ENCODE measurements at regions not wholly inside any gene's neighbourhood (a gene's known extent, or its start where the extent isn't known, plus 50 kb on each side); places are given as distances from the start of the nearest gene placed in this dataset.

- TF ChIP-seq, protein P1, sequence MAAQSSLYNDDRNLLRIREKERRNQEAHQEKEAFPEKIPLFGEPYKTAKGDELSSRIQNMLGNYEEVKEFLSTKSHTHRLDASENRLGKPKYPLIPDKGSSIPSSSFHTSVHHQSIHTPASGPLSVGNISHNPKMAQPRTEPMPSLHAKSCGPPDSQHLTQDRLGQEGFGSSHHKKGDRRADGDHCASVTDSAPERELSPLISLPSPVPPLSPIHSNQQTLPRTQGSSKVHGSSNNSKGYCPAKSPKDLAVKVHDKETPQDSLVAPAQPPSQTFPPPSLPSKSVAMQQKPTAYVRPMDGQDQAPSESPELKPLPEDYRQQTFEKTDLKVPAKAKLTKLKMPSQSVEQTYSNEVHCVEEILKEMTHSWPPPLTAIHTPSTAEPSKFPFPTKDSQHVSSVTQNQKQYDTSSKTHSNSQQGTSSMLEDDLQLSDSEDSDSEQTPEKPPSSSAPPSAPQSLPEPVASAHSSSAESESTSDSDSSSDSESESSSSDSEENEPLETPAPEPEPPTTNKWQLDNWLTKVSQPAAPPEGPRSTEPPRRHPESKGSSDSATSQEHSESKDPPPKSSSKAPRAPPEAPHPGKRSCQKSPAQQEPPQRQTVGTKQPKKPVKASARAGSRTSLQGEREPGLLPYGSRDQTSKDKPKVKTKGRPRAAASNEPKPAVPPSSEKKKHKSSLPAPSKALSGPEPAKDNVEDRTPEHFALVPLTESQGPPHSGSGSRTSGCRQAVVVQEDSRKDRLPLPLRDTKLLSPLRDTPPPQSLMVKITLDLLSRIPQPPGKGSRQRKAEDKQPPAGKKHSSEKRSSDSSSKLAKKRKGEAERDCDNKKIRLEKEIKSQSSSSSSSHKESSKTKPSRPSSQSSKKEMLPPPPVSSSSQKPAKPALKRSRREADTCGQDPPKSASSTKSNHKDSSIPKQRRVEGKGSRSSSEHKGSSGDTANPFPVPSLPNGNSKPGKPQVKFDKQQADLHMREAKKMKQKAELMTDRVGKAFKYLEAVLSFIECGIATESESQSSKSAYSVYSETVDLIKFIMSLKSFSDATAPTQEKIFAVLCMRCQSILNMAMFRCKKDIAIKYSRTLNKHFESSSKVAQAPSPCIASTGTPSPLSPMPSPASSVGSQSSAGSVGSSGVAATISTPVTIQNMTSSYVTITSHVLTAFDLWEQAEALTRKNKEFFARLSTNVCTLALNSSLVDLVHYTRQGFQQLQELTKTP (IDR thresholded peaks at IDR 0.05; ENCODE audit: low read depth in 1 of 2, partially characterized antibody in 2 of 2) = no peak
- TF ChIP-seq ELF4 (CRISPR knock-in tag; IDR thresholded peaks at IDR 0.05) = no peak
- no peak for TF ChIP-seq ZNF699 (CRISPR knock-in tag; IDR thresholded peaks at IDR 0.05; ENCODE audit: insufficient replicate concordance)
- TF ChIP-seq TFAP4 (CRISPR knock-in tag; IDR thresholded peaks at IDR 0.05; ENCODE audit: borderline replicate concordance) = no peak
Observed at GRCh38 chr2:207285473-207285815, 119.7 kb upstream of the KLF7 start (continued).

DNA sequence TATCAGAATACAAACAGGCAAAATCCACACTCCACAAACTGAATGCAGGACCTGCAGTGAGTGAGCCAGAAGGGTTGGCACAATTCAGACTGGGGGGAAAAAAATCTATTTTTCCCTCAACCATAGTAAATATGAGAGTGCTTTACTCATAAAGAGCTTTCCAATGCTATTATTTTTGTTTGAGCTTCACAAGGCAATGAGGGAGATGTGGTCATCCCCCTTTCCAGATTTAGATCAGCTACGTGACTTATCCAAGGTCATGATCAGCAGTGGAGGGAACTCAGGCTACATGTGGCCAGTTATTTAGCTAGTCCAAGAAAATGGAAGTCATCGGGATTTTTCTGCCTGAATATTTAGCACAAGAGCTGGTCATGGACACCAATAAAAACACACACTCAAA is 120.4 kb upstream of the KLF7 start:
- H3K4me3 ChIP-seq = no peak overlapping the region
- H3K9me3 ChIP-seq (replicated peaks; ENCODE audit: control insufficient read depth, insufficient read depth, low read depth, low read length) = no peaks in the 10 kb centered on the region
- no peak for FAIRE-seq
- 6% methylated on average over 2 of the region's 2 CpGs for WGBS (ENCODE audit: insufficient coverage, low coverage, missing lambda C conversion rate)
- H3K27ac ChIP-seq (ENCODE audit: extremely low read depth, low read depth, low read length) = no peak overlapping the region
- no peaks in the 10 kb centered on the region; a peak in 1 of 5 replicates for H3K4me1 ChIP-seq (replicated peaks in 1 of 2; ENCODE audit: control insufficient read depth in 2 of 2, insufficient read depth in 2 of 2, low read length in 2 of 2)
- BruUV-seq (replicated peaks) = no TSS peak
- H3K9me1 ChIP-seq (ENCODE audit: control insufficient read depth, insufficient read depth, low read length) = no peaks in the 10 kb centered on the region
- H3K4me2 ChIP-seq (ENCODE audit: insufficient read depth, low read length) = no peak overlapping the region
- no peak for DNase-seq (ENCODE audit: extremely low read depth in 1 of 4, low spot score in 3 of 4)
- H3K9ac ChIP-seq (ENCODE audit: insufficient read depth in 1 of 2, low read depth in 2 of 2, low read length in 2 of 2) = no peak overlapping the region
- intact Hi-C loops (cut with micrococcal nuclease) (no loop called here), in situ Hi-C loops (cut with MboI) (no loop called here)
- CTCF ChIA-PET (ENCODE audit: low intra/inter-chr PET ratio) = no interaction called here
- POLR2A ChIA-PET = interaction anchor here (0.6 kb wide), 1 partner anchor 101 kb away, joined by 3 read pairs; no protein-coding TSS in a partner anchor
- H2AFZ ChIP-seq (ENCODE audit: low read depth, low read length) = no peak overlapping the region
- H3K27me3 ChIP-seq (ENCODE audit: control insufficient read depth in 2 of 2, insufficient read depth in 2 of 2, low read length in 2 of 2) = no peaks in the 10 kb centered on the region
- no peaks in the 10 kb centered on the region for H3K79me2 ChIP-seq (ENCODE audit: control insufficient read depth, insufficient read depth, low read length)
- H4K20me1 ChIP-seq (replicated peaks; ENCODE audit: control insufficient read depth, insufficient read depth, low read length) = no peaks in the 10 kb centered on the region
- ATAC-seq = no peak
- no peaks in the 10 kb centered on the region for H3K36me3 ChIP-seq (ENCODE audit: control insufficient read depth, insufficient read depth, low read length)
- no peak for TF ChIP-seq ZNF384 (IDR thresholded peaks at IDR 0.05; ENCODE audit: low read depth, low read length)
- TF ChIP-seq KAT8 (IDR thresholded peaks at IDR 0.05; ENCODE audit: low read depth) = no peak
- TF ChIP-seq E2F1 (CRISPR knock-in tag; IDR thresholded peaks at IDR 0.05) = no peak
- no peak for TF ChIP-seq ZNF76 (CRISPR knock-in tag; IDR thresholded peaks at IDR 0.05; ENCODE audit: borderline replicate concordance)
- no peak for TF ChIP-seq SP2 (IDR thresholded peaks at IDR 0.05; ENCODE audit: extremely low read depth, low read depth, low read length, poor library complexity, severe bottlenecking)
- no peak for TF ChIP-seq MEF2A (IDR thresholded peaks at IDR 0.05; ENCODE audit: control insufficient read depth, low read depth, low read length)
- TF ChIP-seq PCBP2 (IDR thresholded peaks at IDR 0.05; ENCODE audit: low read depth, low read length, poor library complexity, severe bottlenecking) = no peak
- TF ChIP-seq KLF13 (tag; IDR thresholded peaks at IDR 0.05; ENCODE audit: borderline replicate concordance, low read depth) = no peak
- no peak for TF ChIP-seq MCM5 (IDR thresholded peaks at IDR 0.05; ENCODE audit: low read depth)
- TF ChIP-seq FIP1L1 (IDR thresholded peaks at IDR 0.05; ENCODE audit: low read depth, low read length, poor library complexity, severe bottlenecking) = no peak
- TF ChIP-seq NFE2L1 (tag; IDR thresholded peaks at IDR 0.05; ENCODE audit: borderline replicate concordance, low read depth) = no peak
- TF ChIP-seq SMAD2 (IDR thresholded peaks at IDR 0.05; ENCODE audit: low read depth, low read length) = no peak

All from K562 (cell line).